Astrocyte (in vitro differentiated cells and primary cell): ENCODE measurements at regions not wholly inside any gene's neighbourhood (a gene's known extent, or its start where the extent isn't known, plus 50 kb on each side); places are given as distances from the start of the nearest gene placed in this dataset.

Source experiments
- DNase-seq: peaks from one replicate; pipeline ENCODE4 v3.0.0-alpha.2; 2010; ENCODE audit warnings: low read depth
- FAIRE-seq: peaks from 2 replicates; lab custom pipeline; 2011; peaks lifted over from hg19 to GRCh38; lab: Jason Lieb, UNC
- H2AFZ ChIP-seq: 2 replicates; pipeline ENCODE4 v1.6.0; 2012; ENCODE audit warnings: low read depth, low read length, inconsistent platforms
- H3K27ac ChIP-seq: 2 replicates; pipeline ENCODE4 v1.5.1; 2011; ENCODE audit warnings: low read depth, low read length, inconsistent platforms
- H3K27me3 ChIP-seq: 2 replicates; pipeline ENCODE4 v1.6.0; 2011; ENCODE audit warnings: low read length, inconsistent platforms; ENCODE audit not compliant: insufficient read depth
- H3K36me3 ChIP-seq: 2 replicates; pipeline ENCODE4 v1.5.1; 2011; ENCODE audit warnings: low read length, inconsistent platforms; ENCODE audit not compliant: insufficient read depth
- H3K4me1 ChIP-seq: 2 replicates; pipeline ENCODE4 v1.5.1; 2011; ENCODE audit warnings: low read length, inconsistent platforms; ENCODE audit not compliant: insufficient read depth
- H3K4me2 ChIP-seq: 2 replicates; pipeline ENCODE4 v1.6.0; 2012; ENCODE audit warnings: low read length, inconsistent platforms
- H3K4me3 ChIP-seq: 2 replicates; pipeline ENCODE4 v1.5.1; 2011; ENCODE audit warnings: low read depth, mild to moderate bottlenecking, low read length, inconsistent platforms; ENCODE audit not compliant: insufficient read depth
- H3K79me2 ChIP-seq: 2 replicates; pipeline ENCODE4 v1.6.0; 2012; ENCODE audit warnings: mild to moderate bottlenecking, low read length, inconsistent platforms; ENCODE audit not compliant: insufficient read depth
- H3K9ac ChIP-seq: 2 replicates; pipeline ENCODE4 v1.6.0; 2012; ENCODE audit warnings: mild to moderate bottlenecking, low read length, inconsistent platforms
- H3K9me3 ChIP-seq: 2 replicates; pipeline ENCODE4 v1.5.1; 2012; ENCODE audit warnings: low read depth, mild to moderate bottlenecking, low read length, inconsistent platforms; ENCODE audit not compliant: insufficient read depth
- H4K20me1 ChIP-seq: 2 replicates; pipeline ENCODE4 v1.6.0; 2012; ENCODE audit warnings: low read length, inconsistent platforms; ENCODE audit not compliant: insufficient read depth
- H3K27ac Mint-ChIP-seq: one replicate; pipeline ENCODE4 v1.8.0; 2021; ENCODE audit warnings: mild to moderate bottlenecking, mixed read lengths; ENCODE audit not compliant: unreplicated experiment
- H3K27me3 Mint-ChIP-seq: one replicate; pipeline ENCODE4 v1.8.0; 2021; ENCODE audit warnings: low read depth, mixed read lengths; ENCODE audit not compliant: unreplicated experiment
- H3K36me3 Mint-ChIP-seq: one replicate; pipeline ENCODE4 v1.8.0; 2021; ENCODE audit warnings: low read depth, mixed read lengths; ENCODE audit not compliant: unreplicated experiment
- H3K4me1 Mint-ChIP-seq: one replicate; pipeline ENCODE4 v1.8.0; 2021; ENCODE audit warnings: low read depth, mixed read lengths; ENCODE audit not compliant: unreplicated experiment
- H3K4me3 Mint-ChIP-seq: one replicate; pipeline ENCODE4 v1.8.0; 2021; ENCODE audit warnings: mild to moderate bottlenecking, moderate library complexity, mixed read lengths; ENCODE audit not compliant: unreplicated experiment
- H3K9me3 Mint-ChIP-seq: one replicate; pipeline ENCODE4 v1.8.0; 2021; ENCODE audit warnings: mild to moderate bottlenecking, mixed read lengths; ENCODE audit not compliant: unreplicated experiment
- EZH2 ChIP-seq: IDR thresholded peaks from 2 replicates; pipeline ENCODE4 v1.6.1; 2012; ENCODE audit warnings: mild to moderate bottlenecking, low read length, inconsistent platforms; ENCODE audit not compliant: insufficient read depth
- TF ChIP-seq, protein P1 (sequence below): IDR thresholded peaks from 2 replicates; pipeline ENCODE4 v1.5.1; 2011; ENCODE audit warnings: low read depth, mild to moderate bottlenecking, inconsistent platforms, low read length, moderate library complexity; ENCODE audit not compliant: insufficient read depth

DNA sequence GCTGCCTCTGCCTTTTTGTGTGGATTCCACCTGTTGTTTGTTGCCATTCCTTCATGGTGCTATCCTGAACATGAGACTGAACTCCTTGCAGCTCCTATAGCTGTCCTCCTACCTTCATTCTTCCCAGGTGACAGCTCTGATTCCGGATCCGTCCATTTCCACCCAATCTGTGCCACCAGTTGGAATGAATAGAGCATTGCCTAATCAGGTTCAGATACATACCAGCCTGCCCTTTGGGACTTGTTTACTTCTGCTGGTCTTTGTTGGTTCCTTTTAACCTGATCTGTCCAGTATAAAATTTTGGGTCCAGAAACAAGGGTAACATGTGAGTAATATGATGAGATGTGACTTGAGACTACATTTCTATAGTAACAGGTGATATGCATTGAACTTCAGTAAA, 136.3 kb upstream of the IGF1 start:
- DNase-seq (no peak), FAIRE-seq (no peak)
- Mint-ChIP-seq H3K27ac (no peak overlapping the region), H3K4me3 (no peak overlapping the region), H3K9me3 (no peaks in the 10 kb centered on the region), H3K4me1 (no peaks in the 10 kb centered on the region), H3K36me3 (no peaks in the 10 kb centered on the region), H3K27me3 (no peaks in the 10 kb centered on the region)
- Histone ChIP-seq H2AFZ (no peak overlapping the region), H3K4me3 (no peak overlapping the region), H3K36me3 (no peaks in the 10 kb centered on the region), H3K27me3 (no peaks in the 10 kb centered on the region), H3K79me2 (no peaks in the 10 kb centered on the region), H3K4me1 (no peaks in the 10 kb centered on the region), H4K20me1 (no peaks in the 10 kb centered on the region), H3K9ac (no peak overlapping the region), H3K9me3 (no peaks in the 10 kb centered on the region), H3K4me2 (no peak overlapping the region), H3K27ac (no peak overlapping the region)
- TF ChIP-seq, protein P1, sequence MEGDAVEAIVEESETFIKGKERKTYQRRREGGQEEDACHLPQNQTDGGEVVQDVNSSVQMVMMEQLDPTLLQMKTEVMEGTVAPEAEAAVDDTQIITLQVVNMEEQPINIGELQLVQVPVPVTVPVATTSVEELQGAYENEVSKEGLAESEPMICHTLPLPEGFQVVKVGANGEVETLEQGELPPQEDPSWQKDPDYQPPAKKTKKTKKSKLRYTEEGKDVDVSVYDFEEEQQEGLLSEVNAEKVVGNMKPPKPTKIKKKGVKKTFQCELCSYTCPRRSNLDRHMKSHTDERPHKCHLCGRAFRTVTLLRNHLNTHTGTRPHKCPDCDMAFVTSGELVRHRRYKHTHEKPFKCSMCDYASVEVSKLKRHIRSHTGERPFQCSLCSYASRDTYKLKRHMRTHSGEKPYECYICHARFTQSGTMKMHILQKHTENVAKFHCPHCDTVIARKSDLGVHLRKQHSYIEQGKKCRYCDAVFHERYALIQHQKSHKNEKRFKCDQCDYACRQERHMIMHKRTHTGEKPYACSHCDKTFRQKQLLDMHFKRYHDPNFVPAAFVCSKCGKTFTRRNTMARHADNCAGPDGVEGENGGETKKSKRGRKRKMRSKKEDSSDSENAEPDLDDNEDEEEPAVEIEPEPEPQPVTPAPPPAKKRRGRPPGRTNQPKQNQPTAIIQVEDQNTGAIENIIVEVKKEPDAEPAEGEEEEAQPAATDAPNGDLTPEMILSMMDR = no peak
- no peak for TF ChIP-seq EZH2

DNA sequence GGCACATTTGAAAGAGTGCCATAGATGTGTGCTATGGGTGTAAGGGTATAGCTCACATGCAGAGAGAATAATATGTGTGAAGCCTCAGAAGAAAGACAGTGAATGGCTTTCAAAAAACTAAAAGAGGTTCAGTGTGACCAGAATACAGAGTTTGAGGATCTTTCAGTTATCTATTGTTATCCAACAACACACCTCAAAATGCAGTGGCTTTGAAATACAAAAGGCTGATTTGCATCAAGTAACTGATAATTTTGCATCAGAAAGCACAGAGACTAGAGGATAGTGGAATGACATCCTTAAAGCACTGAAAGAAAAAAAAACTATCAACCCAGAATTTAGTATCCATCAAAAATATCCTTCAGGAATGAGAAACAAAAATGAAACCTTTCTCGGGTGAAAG, 131.6 kb upstream of the IGF1 start:
- Mint-ChIP-seq H3K27ac (no peak overlapping the region), H3K4me1 (no peaks in the 10 kb centered on the region)
- no peak overlapping the region for H3K27ac ChIP-seq

DNA sequence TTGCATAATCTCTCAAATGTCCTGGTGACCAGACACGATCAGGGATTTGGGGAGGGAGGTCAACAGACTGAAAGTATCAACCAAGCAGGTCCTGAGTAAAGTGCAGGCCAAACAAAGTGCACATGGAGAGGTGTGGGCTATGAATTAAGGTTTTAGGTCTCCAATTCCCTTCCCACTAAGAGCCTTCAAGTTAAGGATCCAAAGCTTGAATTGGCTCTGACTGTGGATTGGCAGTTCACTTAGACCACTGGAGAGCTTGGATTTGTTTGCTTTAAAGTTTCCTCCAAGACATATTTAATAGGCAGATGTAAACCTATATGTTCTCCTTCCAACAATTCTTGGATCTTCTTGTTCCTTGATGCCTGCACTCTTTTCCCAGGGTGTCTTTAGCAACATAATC, 129.6 kb upstream of the IGF1 start:
- H3K36me3 Mint-ChIP-seq = no peaks in the 10 kb centered on the region
- DNase-seq = no peak
- no peaks in the 10 kb centered on the region for H3K79me2 ChIP-seq

More for the DNA sequence above, 131.6 kb upstream of the IGF1 start:
- FAIRE-seq (no peak), DNase-seq (no peak)
- Mint-ChIP-seq H3K9me3 (peaks cover 7% of the 10 kb centered on the region), H3K27me3 (no peaks in the 10 kb centered on the region), H3K36me3 (no peaks in the 10 kb centered on the region), H3K4me3 (no peak overlapping the region)
- Histone ChIP-seq H3K4me1 (no peaks in the 10 kb centered on the region), H3K9me3 (no peaks in the 10 kb centered on the region), H3K79me2 (no peaks in the 10 kb centered on the region), H3K27me3 (no peaks in the 10 kb centered on the region), H3K9ac (no peak overlapping the region), H4K20me1 (no peaks in the 10 kb centered on the region), H3K36me3 (no peaks in the 10 kb centered on the region), H3K4me2 (no peak overlapping the region), H2AFZ (no peak overlapping the region), H3K4me3 (no peak overlapping the region)
- TF ChIP-seq EZH2 = no peak
- TF ChIP-seq, protein P1 = no peak

More for the DNA sequence above, 129.6 kb upstream of the IGF1 start:
- no peak overlapping the region for H3K4me3 ChIP-seq
- no peak for TF ChIP-seq EZH2
- TF ChIP-seq, protein P1 = no peak
- no peak overlapping the region for H3K4me2 ChIP-seq
- no peak overlapping the region for H3K27ac ChIP-seq
- no peak overlapping the region for H3K4me3 Mint-ChIP-seq
- H3K36me3 ChIP-seq = no peaks in the 10 kb centered on the region
- H3K4me1 Mint-ChIP-seq = no peaks in the 10 kb centered on the region
- H3K4me1 ChIP-seq = no peaks in the 10 kb centered on the region
- no peak overlapping the region for H2AFZ ChIP-seq
- peaks cover 8% of the 10 kb centered on the region for H3K9me3 Mint-ChIP-seq
- no peaks in the 10 kb centered on the region for H3K9me3 ChIP-seq
- H4K20me1 ChIP-seq = no peaks in the 10 kb centered on the region
- no peaks in the 10 kb centered on the region for H3K27me3 ChIP-seq
- no peak overlapping the region for H3K27ac Mint-ChIP-seq
- no peak overlapping the region for H3K9ac ChIP-seq
- no peaks in the 10 kb centered on the region for H3K27me3 Mint-ChIP-seq
- no peak for FAIRE-seq
